Limb (tissue), 2 donors: ENCODE measurements at regions not wholly inside any gene's neighbourhood (a gene's known extent, or its start where the extent isn't known, plus 50 kb on each side); places are given as distances from the start of the nearest gene placed in this dataset.

Experiments used
- DNase-seq, 2 donors: peaks; one replicate each; pipeline ENCODE4 v3.0.0-alpha.2; 2016; ENCODE audit errors: extremely low spot score in 2 of 2

DNA sequence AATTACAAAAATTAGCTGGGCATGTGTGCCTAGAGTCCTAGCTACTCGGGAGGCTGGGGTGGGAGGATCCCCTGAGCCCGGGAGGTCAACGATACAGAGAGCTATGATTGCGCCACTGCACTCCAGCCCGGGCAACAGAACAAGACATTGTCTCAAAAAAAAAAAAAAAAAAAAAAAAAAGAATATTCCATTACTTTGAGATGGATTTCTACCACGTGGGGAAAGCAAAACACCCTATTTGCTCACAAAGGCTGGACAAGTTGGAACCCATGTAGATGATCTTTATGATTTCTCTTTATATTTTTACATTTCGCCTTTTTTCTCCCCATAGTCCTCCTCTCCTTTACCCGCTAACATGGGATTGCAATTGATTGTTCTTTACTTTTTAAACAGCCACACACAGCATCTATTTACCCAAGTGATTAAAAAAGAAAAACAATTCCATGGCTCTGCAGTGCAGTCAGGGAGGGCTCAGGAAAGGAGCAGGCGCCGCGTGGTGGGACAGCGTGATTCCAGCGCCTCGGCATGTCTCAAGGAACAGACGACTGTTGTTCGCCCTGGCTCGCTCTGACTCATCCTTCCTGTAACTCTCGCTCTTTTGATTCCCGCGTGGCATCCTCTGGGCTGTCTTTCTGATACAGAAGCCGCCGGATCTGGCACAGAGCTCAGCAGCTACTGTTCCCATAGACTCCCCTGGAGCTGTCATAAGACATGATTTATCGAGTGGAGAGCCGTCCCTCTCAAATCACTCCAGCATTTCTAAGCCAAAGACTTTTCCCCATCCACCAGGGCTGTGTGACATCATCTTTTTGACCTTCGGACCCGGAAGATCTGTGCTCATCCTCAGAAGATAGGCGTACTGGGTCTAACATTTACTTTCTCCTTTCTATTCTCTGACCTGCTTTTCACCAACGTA, 230.4 kb upstream of the AGAP1 start:
- DNase-seq = peak; percentile 51 to 76

DNA sequence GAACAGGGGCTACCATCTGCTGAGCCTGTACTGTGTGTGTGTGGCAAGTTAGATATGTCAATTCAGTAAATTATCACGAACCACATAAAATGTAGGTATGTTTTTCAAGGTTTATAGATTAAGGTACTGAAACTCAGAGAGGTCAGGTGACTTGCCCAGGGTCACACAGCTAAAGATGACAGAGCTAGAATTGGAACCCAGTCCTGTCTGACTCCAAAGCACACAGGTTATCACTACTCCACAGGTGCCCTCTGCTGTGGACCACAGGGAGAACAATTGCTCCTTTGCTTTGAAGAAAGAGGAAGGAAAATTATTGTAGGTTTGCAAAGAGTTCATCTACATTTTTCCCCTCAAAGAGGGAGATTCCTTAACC, 229.7 kb upstream of the AGAP1 start:
- DNase-seq = no peak

DNA sequence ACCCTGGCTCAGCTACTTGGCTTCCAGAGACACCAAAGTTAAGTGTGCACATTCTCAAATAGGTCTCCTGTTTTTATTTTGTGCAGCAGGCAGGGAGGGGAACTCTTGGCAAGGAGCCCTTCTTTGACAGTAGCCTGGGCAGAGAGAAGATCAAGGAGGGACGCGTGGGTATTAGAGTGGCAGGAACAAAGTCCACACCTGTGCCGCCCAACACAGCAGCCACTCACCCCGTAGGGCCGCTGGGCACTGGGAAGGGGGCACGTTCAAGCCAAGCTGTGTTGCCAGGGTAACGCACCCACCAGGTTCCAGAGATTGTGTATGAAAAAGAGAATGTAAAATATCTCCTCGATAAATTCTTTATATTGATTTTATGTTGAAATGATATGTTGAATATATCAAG, 229.3 kb upstream of the AGAP1 start:
- no peak for DNase-seq

DNA sequence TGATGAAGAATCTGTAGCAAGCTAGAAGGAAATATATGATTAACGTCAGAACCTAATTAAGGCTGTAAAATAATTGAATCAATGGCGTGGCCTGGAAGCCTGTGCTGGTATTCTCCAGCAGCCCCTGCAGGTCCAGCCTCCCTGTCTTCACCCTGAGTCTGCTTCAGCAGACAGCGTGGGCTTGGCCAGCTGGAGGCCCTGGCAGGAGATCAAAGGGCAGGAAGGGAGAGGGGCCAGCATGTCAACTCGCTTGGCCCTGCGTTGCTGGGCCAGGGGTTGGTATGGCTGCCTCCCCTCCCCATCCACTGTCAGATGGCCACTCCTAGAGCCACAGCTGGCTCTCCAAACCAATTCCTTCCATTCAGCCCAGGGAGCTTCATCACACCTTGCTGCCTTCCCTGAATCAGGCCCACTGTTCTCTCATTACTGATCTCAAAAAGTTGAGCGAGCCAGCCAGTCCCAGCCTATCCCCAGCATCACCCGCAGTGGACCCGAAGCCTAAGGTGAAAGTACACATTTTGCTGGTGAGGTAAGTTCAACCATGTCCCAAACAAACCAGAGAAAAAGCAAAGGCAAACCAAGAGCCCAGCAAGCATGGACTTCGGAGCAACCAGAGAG, 228.4 kb upstream of the AGAP1 start:
- no peak for DNase-seq

DNA sequence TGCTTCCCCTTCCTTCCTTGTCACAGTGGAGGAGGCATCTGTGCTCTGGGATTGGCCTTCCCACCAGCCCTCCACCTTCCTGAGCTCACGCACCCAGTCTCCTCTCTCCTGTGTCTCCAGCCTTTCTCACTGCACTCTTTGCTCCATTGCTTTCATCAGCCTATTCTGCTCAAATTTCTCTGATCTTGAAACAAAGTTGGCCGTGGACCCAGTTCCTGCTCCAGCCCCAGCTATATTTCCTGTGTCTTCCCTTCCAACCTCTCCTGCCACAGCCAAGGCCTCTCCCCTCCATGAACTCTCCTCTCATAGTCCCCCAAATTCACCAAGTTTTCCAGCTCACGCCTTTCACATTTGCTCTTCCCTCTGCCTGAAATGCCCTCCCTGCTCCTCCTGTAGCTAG, 226.6 kb upstream of the AGAP1 start:
- no peak for DNase-seq

DNA sequence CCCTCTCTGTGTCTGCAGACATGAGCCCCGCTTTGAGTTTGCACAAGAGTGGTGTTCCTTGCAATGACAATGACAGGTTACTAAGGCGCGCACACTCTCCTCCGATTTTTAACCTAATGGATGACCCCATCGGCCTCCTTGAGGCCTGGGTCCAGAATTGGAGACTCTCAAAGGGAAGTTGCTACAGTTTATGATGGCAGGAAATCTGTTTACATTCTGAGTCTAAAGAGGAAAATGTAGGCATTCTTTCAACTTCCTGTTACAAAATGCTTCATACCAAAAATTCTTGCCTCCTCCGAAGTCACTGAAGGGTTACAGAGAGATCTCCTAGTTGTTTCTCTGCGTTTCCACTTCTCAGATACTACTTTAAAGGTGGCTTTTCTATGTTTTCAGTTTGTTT, 225.3 kb upstream of the AGAP1 start:
- DNase-seq = no peak

DNA sequence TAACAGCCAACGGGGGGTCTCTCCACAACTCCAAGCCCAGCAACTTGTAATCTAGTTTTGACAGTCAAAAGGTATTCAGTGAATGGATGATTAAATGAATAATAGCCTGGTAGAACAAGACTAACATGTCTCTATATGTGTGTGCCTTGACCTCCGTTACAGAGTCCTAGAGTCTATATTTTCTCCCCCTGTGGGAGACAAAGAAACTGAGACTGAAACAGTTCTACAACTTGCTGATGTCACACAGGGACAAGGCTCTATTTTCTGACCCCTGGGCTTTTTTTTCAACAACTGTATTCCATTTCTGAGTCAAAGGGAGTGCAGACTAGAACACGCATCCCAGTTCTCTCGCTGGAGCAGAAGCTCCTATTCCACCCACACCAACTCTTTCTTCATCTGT, 223.6 kb upstream of the AGAP1 start:
- DNase-seq = no peak

DNA sequence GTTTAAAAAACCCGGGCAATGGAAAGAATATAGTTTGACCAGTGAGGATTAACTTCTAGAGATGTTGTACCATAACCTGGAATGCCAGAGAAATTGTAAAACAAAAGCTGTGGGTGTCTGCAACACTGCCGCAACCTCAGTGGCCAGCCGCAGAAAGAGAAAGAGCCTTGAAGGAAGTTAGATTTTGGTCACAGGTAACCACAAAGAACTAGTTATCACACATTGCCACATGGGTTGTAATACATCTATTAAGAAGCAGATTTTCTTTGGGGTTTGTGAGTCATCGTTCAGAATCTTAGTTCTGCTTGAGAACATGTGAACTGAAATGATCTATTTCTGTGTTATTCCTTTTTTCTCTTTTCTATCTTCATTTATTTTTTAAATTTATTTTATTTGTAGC, 222.9 kb upstream of the AGAP1 start:
- DNase-seq = no peak

DNA sequence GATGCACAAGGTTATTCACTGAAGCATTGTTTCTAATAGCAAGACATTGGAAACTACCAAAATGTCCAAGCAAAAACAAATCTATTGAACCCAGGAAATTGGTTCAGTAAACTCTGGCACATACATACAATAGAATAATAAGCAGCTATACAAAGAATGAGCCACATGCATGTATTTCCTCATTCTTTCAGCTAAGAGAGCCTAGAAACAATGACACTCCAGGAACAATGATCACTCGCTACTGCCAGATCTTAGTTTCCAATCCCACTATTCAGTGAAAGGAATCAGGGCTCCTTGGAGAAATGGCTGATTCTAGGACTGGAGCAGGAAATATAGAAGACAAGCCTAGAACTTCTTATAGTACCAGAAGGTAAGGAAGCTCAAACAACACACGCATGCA, 221.9 kb upstream of the AGAP1 start:
- no peak for DNase-seq

DNA sequence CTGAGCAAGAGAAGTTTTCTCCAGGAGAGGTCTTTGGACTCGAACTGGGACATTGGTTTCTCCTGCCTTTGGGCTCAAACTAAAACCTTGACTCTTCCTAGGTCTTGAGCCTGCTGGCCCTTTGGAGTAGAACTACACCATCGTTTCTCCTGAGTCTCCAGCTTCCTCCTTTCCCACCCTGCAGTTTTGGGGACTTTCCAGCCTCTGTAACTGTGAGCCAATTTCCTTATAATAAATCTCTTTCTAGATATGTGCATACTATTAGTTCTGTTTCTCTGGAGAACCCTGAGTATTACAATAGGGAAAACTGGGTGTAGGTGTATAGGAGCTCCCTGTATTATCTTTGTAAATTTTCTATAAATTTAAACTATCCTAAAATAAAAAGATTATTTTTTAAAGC, 219.8 kb upstream of the AGAP1 start:
- DNase-seq = no peak

DNA sequence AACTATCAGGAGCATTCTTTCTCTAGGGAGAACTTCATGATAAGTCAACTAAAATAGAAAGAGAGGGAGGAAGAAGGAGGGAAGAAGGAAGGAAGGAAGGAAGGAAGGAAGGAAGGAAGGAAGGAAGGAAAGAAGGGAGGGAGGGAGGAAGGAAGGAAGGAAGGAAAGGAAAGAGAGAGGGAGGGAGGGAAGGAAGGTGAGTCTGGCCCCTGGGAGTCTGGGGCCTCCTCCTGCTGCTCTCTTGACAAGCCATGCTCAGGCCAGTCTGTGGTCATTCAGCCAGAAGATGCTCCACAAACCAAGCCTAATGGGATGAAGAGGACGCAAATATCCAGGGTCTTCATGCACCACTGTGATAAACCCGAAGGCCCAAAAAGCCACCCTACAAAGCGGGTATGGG, 216.4 kb upstream of the AGAP1 start:
- DNase-seq = no peak

DNA sequence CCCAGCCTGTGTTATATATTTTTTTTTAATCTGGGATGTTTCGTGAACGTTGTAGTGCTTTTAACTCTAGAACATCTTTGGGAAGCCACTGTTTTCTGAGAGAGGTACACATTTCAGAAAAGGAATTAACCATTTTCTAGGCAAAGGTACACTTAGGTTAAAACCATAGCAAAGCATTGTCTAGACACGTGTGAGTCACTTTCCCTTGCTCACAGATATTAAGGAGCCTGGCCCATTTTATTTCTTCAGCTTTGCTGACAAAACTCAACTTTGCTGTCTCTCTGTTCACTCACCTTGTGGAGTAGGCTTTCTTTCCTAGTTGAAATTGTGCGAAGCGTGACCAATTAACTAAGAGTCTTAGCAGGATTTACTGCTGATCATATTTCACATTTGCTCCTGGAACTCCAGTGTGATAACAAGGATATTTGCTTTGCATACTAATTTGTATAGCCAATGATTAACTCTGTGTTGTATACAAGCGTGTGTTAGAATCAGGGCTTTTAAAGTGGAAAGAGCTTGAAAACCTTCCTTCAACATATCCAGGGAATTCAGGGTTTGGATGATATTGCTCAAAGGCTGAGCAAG, 215.0 kb upstream of the AGAP1 start:
- no peak for DNase-seq

DNA sequence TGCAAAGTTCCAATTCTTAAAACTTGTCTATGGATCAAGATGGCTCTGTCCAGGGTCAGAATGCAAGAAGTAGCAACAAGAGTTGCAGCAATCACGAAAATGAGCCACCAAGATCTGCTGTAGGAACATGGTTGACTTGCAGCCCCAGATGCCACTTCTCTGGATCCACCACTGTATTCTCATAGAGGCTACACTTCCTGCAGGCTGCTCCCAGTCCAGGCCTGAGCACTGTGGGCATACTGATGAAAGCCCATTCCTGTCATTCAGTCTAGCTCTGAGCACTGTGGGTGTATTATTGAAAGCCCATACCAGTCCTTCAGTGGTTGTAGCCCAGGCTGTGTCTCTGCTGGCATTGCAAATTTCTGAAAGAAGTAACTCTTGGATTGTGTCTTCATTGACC, 213.9 kb upstream of the AGAP1 start:
- DNase-seq = no peak

DNA sequence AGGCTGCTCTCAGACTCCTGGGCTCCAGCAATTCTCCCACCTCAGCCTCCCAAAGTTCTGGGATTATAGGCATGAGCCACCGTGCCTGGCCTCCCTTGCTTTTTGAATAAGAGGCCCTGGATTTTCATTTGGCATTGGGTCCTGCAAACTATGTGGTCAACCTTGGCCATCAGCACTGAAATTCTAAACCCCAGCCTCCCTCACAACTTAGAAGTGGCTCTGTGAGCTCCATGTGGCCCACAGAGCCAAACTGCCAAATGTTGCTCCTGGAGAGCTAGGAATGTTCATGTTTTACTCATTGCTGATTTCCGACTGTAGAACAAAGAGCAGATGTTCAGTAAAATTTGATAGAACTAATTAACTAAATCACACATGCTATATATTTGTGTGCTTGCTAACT, 210.6 kb upstream of the AGAP1 start:
- DNase-seq = no peak

DNA sequence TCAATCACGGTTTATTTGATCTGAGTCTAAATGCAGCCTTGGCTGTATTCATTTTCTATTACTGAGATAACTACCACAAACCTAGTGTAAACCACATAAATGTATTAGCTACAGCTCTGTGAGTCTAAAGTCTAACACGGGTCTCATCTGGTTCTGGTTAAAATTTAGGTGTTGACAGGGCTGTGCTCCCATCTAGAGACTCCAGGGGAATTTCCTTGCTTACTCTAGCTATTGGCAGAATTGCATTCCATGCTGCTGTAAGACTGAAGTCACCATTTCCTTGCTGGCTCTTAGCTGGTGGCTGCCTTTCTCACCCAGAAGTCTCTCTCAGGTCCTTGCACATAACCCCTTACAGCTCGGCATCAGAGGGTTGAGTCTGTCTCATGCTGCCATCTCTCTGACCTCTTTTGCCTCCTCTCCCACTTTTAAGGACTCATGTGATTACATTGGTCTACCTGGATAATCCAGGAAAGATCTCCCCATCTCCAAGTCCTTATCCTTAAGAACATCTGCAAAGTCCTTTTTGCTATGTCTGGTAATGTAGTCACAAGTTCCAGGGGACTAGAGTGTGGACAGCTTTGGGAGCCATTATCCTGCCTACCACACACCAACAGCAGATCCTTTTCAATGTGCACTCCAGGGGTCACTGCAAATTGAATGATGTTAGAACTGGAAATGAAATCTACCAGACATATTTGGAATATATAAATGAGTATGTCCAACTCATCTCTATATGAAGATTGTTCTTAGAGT, 207.0 kb upstream of the AGAP1 start:
- peak in 1 of 2 donors; percentile 24 for DNase-seq

DNA sequence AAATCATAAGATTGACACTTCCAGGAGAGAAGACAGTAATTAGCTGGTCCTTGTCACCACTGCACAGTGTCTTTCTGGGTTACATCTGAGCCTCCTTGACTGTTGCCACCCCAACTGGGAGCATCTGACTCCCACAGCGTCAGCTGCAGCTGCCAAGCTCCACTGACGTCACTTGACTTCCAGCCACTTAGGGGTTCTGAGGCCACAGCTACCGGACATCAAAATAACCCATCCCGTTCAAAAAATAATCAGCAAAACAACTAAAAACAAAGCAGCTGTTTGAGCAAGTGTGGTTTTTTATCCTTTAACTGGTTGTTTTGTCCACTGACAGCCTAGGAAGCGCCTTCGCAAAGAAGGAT, 206.5 kb upstream of the AGAP1 start:
- no peak for DNase-seq

DNA sequence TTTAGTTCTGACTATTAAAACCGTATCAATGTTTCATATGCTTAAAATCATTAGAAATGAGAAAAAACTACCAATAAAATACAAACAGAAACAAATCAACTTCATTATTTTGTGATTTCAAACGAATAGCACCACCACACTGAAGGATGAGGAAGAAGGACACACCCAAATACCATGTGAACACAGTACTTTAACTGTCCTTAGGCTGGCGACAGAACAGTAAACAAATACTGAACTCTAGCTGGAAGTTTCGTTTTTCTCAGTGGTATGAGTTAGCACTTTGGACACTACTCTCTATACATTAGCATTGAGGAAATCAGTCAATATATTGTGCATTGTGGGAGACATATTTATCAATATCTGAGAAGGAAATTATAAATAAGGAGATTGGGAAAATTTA, 202.4 kb upstream of the AGAP1 start:
- DNase-seq = no peak

DNA sequence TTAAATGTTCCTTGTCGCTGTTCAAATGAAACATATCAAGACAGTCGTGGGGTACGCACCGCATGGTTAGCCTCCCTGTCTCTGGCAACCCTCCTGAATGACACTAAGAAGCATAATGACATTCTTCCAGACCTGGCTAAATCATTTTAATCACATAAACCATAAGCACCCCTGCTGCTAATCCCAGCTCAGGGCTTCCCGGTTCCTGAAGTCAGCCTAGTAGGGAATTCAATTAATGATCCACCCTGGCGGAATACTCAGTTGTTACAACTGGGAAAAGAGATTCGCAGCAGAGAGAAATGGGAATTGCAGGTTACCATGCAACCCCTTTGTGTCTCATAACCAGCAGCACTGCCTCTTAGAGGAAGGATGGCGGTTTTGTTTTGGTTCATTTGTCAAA, 200.8 kb upstream of the AGAP1 start:
- DNase-seq = no peak

DNA sequence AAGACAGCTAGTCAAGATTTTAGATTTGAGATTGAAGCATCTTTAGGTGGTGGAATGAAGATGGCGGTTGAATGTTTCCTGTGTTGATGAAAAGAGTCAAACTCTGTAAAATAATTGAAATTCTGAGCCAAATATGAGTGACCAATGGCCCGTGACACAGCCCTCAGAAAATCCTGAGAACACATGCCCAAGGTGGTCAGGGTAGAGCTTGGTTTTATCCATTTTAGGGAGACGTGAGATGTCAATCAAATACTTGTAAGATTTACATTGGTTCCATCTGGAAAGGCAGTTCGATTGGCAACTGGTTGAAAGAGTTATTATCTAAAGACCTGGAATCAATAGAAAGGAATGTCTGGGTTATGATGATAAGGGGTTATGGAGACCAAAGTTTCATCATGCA, 198.0 kb upstream of the AGAP1 start:
- DNase-seq = no peak

DNA sequence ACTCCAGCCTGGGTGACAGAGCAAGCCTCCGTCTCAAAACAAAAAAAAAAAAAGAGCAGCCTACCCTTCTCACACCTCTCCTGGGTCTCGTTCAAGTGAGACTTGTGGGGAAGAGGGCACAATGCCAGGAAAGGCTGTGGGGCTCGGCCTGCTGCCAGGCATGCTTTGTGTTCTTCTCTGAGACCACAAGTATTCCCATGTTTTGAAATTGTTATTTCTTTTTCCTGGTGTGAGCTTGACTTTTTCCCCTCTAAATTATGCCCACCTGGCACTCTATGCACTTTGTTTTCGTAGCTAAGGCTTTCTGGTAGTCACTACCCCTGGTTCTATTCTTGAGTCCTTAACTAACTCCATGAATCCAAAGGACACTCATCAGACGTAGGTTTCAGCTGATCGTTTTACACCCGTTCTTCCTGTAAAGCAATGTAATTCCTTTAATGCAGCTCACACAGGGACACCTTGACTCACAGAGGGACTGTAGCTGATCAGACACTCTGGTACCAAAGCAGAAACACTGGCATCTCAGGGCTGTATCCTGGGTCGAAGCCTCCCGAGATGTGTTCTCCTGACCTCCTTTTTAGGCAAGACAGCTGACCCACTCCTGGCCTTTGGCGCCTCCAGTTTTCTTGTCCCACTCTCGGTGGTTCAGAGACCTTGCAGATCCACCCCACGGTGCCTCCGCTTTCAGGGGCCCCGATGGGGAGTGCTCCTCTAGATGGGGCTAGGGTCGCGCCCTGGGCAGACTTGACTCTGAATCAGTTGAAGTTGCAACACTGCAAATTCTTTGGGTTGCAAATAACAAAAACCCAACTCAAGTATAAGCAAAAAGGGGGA, 193.3 kb upstream of the AGAP1 start:
- DNase-seq = peak; percentile 5 to 52
